ENCODE measurements at regions not wholly inside any gene's neighbourhood (a gene's known extent, or its start where the extent isn't known, plus 50 kb on each side); places are given as distances from the start of the nearest gene placed in this dataset.

DNA sequence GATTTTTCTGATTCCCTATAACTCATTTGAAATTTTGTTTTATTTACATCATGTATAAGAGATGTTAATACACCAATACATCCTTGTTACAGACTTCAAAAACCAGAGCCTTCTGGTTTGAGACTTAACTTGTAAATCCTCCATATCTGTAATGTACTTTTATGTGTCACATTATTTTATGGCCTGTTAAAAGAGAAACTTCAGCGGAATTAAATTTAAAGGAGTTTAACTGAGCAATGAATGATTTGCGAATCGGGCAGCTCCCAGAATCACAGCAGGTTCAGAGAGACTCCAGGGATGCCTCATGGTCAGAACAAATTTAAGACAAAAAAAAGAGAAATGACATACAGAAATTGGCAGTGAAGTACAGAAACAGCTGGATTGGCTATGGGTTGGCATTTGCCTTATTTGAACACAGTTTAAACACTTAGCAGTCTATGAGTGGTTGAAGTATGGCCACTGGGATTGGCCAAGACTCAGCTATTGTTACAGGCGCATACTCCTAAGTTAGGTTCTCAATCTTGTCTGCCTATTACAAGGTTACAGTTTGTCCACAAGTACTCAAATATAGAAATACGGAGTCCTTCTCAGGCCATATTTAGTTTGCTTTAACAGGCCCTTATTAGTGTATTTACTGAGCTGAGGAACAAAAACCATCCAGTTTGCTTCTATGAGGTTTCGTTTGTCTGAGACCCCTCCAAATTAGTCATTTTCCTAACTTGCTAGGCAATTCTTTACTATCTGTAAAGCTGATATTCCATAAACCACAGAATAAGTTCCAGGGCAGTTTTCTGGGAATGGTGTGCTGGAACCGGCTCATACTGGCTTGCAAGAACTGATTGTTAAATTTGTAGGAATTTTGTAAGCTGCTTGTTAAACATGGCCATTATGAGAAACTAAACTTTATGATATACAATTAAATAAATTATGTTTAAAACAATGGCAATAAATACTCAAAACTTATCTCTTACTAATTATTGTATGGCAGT lies 56.2 kb upstream of the WDR26 start:
- Histone ChIP-seq H3K36me3 (ENCODE audit: insufficient read depth, low read length) (no peaks in the 10 kb centered on the region), H4K20me1 (ENCODE audit: insufficient read depth, low read length) (no peaks in the 10 kb centered on the region), H3K27ac (ENCODE audit: low read depth, low read length) (no peak overlapping the region), H2AFZ (ENCODE audit: low read length) (peak overlapping the region; percentile 27), H3K4me2 (ENCODE audit: insufficient read depth, low read length) (no peak overlapping the region), H3K9me3 (ENCODE audit: low read depth, low read length) (no peaks in the 10 kb centered on the region), H3K27me3 (ENCODE audit: insufficient read depth, low read length) (no peaks in the 10 kb centered on the region), H3K4me1 (ENCODE audit: insufficient read depth, low read length) (peaks cover 10% of the 10 kb centered on the region), H3K4me3 (ENCODE audit: insufficient read depth, low read length) (no peak overlapping the region), H3K79me2 (ENCODE audit: insufficient read depth, low read length) (no peaks in the 10 kb centered on the region)
- TF ChIP-seq, protein P1, sequence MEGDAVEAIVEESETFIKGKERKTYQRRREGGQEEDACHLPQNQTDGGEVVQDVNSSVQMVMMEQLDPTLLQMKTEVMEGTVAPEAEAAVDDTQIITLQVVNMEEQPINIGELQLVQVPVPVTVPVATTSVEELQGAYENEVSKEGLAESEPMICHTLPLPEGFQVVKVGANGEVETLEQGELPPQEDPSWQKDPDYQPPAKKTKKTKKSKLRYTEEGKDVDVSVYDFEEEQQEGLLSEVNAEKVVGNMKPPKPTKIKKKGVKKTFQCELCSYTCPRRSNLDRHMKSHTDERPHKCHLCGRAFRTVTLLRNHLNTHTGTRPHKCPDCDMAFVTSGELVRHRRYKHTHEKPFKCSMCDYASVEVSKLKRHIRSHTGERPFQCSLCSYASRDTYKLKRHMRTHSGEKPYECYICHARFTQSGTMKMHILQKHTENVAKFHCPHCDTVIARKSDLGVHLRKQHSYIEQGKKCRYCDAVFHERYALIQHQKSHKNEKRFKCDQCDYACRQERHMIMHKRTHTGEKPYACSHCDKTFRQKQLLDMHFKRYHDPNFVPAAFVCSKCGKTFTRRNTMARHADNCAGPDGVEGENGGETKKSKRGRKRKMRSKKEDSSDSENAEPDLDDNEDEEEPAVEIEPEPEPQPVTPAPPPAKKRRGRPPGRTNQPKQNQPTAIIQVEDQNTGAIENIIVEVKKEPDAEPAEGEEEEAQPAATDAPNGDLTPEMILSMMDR (IDR thresholded peaks at IDR 0.05; ENCODE audit: extremely low read depth, low read depth, low read length) = no peak
- DNase-seq (ENCODE audit: insufficient read length, low spot score, missing footprints) = no peak

DNA sequence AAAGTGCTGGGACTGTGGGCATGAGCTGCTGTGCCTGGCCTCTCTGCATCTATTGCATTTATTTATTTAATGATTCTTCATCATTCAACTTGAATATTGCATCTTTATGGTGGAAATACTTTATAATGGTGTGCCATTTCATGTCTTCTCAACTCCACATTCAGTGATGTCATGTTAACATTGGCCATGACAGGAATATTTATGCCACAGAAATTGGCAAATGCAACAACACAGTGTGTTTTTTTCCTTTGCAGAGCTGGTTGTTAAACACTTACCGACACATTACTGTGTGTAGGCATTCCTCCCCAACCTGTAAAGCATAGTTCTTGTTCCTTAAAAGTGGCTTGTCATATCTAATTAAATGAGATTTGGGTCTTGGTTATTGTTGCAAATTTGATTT lies 57.4 kb upstream of the WDR26 start:
- Histone ChIP-seq H3K9me3 (ENCODE audit: low read depth, low read length) (no peaks in the 10 kb centered on the region), H3K4me2 (ENCODE audit: insufficient read depth, low read length) (no peak overlapping the region), H3K4me1 (ENCODE audit: insufficient read depth, low read length) (peaks cover 15% of the 10 kb centered on the region), H2AFZ (ENCODE audit: low read length) (no peak overlapping the region), H3K27me3 (ENCODE audit: insufficient read depth, low read length) (no peaks in the 10 kb centered on the region), H4K20me1 (ENCODE audit: insufficient read depth, low read length) (no peaks in the 10 kb centered on the region), H3K36me3 (ENCODE audit: insufficient read depth, low read length) (no peaks in the 10 kb centered on the region), H3K4me3 (ENCODE audit: insufficient read depth, low read length) (no peak overlapping the region), H3K79me2 (ENCODE audit: insufficient read depth, low read length) (no peaks in the 10 kb centered on the region), H3K27ac (ENCODE audit: low read depth, low read length) (no peak overlapping the region)
- TF ChIP-seq, protein P1 (IDR thresholded peaks at IDR 0.05; ENCODE audit: extremely low read depth, low read depth, low read length) = no peak
- DNase-seq (ENCODE audit: insufficient read length, low spot score, missing footprints) = no peak

DNA sequence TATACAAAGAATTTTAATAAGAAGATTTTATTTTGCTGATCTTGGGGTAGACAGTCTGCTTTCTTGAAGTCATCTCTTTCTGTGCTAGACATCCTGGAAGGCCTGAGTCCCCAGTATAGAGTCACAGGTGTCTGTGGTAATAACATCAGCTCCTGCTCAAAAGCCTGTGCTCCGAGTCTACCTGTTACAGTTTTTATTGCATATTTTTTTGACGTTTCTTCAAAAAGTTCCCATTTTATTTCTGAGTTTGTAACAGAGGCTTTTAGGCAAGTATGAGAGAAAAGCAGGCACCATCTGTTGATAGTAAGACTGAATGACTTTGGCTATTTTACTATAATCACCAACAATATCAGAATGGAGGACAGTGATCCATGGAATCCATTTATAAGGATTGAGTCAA lies 58.0 kb upstream of the WDR26 start:
- TF ChIP-seq, protein P1 (IDR thresholded peaks at IDR 0.05; ENCODE audit: extremely low read depth, low read depth, low read length) = no peak
- Histone ChIP-seq H3K27me3 (ENCODE audit: insufficient read depth, low read length) (no peaks in the 10 kb centered on the region), H3K4me3 (ENCODE audit: insufficient read depth, low read length) (no peak overlapping the region), H3K36me3 (ENCODE audit: insufficient read depth, low read length) (no peaks in the 10 kb centered on the region), H3K27ac (ENCODE audit: low read depth, low read length) (no peak overlapping the region), H3K4me2 (ENCODE audit: insufficient read depth, low read length) (no peak overlapping the region), H3K79me2 (ENCODE audit: insufficient read depth, low read length) (no peaks in the 10 kb centered on the region), H3K4me1 (ENCODE audit: insufficient read depth, low read length) (peaks cover 20% of the 10 kb centered on the region), H3K9me3 (ENCODE audit: low read depth, low read length) (no peaks in the 10 kb centered on the region), H4K20me1 (ENCODE audit: insufficient read depth, low read length) (no peaks in the 10 kb centered on the region), H2AFZ (ENCODE audit: low read length) (no peak overlapping the region)
- no peak for DNase-seq (ENCODE audit: insufficient read length, low spot score, missing footprints)

DNA sequence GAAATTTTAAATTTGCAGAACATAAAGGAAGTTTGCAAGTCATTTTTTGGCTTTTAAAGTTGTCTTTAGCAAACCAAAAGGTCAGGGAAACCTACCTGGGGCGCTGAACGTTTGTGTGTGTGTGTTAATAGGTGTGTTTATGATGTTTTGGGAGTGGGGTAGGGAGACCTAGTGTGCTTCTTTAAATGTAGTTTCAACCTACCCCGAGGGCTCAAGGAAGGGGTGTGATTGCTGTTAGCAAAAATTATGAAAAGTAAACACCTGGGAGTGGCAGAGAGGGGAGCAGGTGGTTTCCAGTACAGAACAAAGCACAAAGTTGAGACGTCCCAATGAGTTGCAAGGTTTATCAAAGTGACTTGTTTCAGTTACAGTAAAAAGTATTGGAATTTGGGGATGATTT lies 58.7 kb upstream of the WDR26 start:
- Histone ChIP-seq H3K27ac (ENCODE audit: low read depth, low read length) (no peak overlapping the region), H3K4me2 (ENCODE audit: insufficient read depth, low read length) (no peak overlapping the region), H3K36me3 (ENCODE audit: insufficient read depth, low read length) (no peaks in the 10 kb centered on the region), H4K20me1 (ENCODE audit: insufficient read depth, low read length) (no peaks in the 10 kb centered on the region), H3K4me3 (ENCODE audit: insufficient read depth, low read length) (no peak overlapping the region), H3K4me1 (ENCODE audit: insufficient read depth, low read length) (peaks cover 25% of the 10 kb centered on the region), H3K9me3 (ENCODE audit: low read depth, low read length) (no peaks in the 10 kb centered on the region), H3K79me2 (ENCODE audit: insufficient read depth, low read length) (no peaks in the 10 kb centered on the region), H3K27me3 (ENCODE audit: insufficient read depth, low read length) (no peaks in the 10 kb centered on the region), H2AFZ (ENCODE audit: low read length) (no peak overlapping the region)
- DNase-seq (ENCODE audit: insufficient read length, low spot score, missing footprints) = no peak
- TF ChIP-seq, protein P1 (IDR thresholded peaks at IDR 0.05; ENCODE audit: extremely low read depth, low read depth, low read length) = no peak

Measured in osteoblast (primary cell).